Stimulated activated CD4-positive, alpha-beta T cell treated with anti-CD3 and anti-CD28 coated beads, Interleukin-4, amount 100 ng/mL, for 24 hours (primary cell): ENCODE measurements at regions not wholly inside any gene's neighbourhood (a gene's known extent, or its start where the extent isn't known, plus 50 kb on each side); places are given as distances from the start of the nearest gene placed in this dataset.
A peak's percentile ranks its signal among the peaks of the same experiment; 100 is the strongest.

Source experiments
- DNase-seq: peaks from one replicate; pipeline ENCODE4 v3.0.0-alpha.2; 2020

GRCh38 chr2:177161741-177162460 lies 50.7 kb upstream of the HNRNPA3 start:
- peak; percentile 20 for DNase-seq
